Choroid plexus epithelial cell (primary cell): ENCODE measurements at regions not wholly inside any gene's neighbourhood (a gene's known extent, or its start where the extent isn't known, plus 50 kb on each side); places are given as distances from the start of the nearest gene placed in this dataset.

ENCODE experiments used
- DNase-seq: peaks from one replicate; pipeline ENCODE4 v3.0.0-alpha.2; 2010; ENCODE audit warnings: low read depth
- H3K4me3 ChIP-seq: 2 replicates; pipeline ENCODE4 v1.5.1; 2011; ENCODE audit warnings: low read depth, mild to moderate bottlenecking, control low read depth, low read length, moderate library complexity
- TF ChIP-seq, protein P1 (sequence below): conservative IDR thresholded peaks from 2 replicates; pipeline ENCODE4 v1.5.1; 2011; ENCODE audit warnings: low read depth, mild to moderate bottlenecking, control low read depth, inconsistent platforms, low read length, moderate library complexity

DNA sequence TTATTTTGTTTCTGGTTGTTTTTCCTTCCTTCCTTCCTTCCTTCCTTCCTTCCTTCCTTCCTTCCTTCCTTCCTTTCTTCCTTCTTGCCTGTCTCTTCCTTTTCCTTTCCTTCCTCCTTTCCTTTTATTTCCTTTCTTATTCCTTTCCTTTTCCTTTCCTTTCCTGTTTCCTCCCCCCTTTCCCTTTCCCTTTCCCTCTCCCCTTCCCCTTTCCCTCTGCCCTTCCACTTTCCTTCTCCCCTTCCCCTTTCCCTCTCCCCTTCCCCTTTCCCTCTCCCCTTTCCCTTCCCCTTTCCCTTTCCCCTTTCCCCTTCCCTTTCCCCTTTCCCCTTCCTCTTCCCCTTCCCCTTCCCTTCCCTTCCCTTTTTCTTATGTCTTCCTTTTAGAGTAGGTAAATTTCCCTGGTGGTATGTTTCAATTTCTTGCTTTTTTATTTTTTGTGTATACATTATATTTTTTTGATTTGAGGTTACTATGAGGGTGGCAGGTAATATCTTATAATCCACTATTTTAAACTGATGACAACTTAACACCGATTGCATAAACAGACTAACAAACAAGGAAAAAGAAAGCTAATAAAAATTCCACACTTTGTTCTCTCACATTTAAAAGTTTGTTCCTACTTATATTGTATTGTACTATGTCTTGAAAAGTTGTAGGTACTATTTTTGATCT, 311.0 kb upstream of the FSHR start:
- no peak for DNase-seq
- H3K4me3 ChIP-seq: no peak overlapping the region
- TF ChIP-seq, protein P1, sequence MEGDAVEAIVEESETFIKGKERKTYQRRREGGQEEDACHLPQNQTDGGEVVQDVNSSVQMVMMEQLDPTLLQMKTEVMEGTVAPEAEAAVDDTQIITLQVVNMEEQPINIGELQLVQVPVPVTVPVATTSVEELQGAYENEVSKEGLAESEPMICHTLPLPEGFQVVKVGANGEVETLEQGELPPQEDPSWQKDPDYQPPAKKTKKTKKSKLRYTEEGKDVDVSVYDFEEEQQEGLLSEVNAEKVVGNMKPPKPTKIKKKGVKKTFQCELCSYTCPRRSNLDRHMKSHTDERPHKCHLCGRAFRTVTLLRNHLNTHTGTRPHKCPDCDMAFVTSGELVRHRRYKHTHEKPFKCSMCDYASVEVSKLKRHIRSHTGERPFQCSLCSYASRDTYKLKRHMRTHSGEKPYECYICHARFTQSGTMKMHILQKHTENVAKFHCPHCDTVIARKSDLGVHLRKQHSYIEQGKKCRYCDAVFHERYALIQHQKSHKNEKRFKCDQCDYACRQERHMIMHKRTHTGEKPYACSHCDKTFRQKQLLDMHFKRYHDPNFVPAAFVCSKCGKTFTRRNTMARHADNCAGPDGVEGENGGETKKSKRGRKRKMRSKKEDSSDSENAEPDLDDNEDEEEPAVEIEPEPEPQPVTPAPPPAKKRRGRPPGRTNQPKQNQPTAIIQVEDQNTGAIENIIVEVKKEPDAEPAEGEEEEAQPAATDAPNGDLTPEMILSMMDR: no peak

DNA sequence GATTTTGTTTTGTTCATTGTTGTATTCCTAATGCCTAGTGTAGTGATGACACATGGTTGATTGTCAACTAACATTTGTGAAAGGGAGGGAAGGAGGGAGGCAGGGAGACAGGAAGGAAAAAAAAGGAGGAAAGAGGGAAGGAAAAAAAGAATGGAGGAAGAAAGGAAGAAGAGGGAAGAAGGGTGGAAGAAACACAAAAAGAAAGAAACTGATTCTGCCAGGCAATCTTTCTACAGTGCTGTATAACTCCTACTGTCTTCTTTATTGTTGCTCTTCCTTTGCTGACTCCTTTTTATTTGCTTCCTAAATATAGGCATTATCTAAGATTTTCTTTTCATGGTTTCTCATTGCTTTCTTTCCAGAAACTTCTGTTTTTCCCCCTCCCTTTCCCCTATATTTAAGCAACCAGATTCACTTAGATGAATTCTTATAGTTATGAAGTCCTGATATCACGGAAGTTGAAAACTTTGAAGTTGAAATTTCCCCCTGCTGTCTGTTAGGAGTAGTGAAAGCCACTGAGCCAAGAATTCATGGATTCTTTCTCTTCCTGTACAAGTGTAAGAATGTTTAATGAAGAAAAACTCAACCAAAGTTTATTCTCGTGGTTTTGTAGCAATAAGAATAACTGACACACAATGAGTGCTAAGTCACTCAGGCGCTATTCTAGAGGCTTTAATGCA, 305.1 kb upstream of the FSHR start:
- no peak for DNase-seq
- TF ChIP-seq, protein P1: no peak
- no peak overlapping the region for H3K4me3 ChIP-seq

DNA sequence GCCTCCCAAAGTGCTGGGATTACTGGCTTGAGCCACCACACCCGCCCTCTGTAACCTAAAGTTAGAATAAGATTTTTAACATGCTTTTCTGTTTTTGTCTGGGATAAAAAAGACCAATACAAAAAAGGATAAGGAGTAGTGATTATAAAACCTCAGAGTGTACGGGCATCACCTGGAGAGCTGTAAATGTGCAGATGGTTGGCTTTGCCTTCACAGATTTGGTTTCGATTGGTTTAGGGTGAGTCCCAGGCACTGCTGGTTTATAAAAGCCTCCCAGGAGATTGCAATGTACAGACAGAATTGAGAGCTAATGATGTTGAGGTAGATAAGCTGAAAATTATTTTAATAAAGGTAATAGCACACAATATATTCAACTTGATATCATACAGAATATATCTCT, 289.7 kb upstream of the FSHR start:
- no peak for DNase-seq
- H3K4me3 ChIP-seq: no peak overlapping the region
- TF ChIP-seq, protein P1: no peak

DNA sequence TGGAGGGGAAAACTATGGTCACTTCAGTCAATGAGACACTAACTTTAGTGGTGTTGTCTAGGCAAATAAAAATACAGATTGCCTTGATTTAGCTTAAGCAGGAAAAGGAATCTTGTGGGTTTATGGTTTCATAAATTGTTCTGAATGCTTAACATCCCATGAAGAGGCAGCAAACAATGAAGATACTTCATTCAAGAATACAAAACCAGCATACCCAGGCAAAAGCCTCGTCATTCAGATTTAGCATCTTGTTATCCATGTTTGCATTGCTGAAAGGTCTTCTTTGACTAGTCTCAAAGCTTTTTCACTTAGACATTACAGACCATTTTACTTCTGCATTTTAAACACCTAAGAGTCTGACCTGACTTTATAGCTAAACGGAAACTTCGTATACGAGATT, 272.7 kb upstream of the FSHR start:
- no peak overlapping the region for H3K4me3 ChIP-seq
- no peak for DNase-seq
- TF ChIP-seq, protein P1: no peak

DNA sequence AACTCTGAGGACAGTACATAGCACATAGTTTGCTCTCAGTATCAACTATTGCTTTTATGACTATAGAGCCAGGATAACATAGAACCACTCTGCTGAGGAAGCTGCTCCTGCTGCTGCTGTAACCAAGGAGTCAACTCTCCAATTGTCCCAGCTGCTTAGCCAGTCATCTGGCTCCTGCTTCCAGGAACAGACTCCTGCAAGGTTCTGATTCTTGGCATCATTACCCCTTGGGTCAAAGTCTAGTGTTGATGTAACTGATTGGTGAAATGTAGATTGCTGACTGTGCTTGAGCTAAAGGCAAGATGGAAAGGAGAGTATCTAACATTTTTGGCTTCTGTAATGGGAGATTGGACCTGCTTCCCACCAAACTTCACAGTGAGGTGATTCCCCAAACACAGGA, 261.9 kb upstream of the FSHR start:
- no peak for DNase-seq
- TF ChIP-seq, protein P1: no peak
- H3K4me3 ChIP-seq: no peak overlapping the region

DNA sequence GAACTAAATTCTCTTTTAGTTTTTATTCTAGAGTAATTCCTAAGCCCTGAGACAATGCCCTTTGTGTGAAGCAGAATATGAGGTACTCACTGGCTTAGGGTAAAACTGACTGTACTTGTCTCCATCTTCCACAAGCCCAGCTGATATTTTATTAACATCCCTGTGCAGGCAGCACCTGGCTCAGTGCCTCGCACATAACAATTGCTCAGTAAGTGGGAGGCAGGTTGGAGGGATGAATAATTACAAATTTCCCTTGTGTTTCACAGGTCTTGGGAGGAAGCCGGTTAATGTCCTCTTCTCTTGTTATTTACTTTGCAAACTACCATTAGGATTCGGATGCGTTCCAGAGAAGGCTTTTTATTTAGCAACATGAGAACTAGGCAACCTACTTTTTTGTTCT, 249.8 kb upstream of the FSHR start:
- TF ChIP-seq, protein P1: no peak
- H3K4me3 ChIP-seq: no peak overlapping the region
- DNase-seq: no peak

DNA sequence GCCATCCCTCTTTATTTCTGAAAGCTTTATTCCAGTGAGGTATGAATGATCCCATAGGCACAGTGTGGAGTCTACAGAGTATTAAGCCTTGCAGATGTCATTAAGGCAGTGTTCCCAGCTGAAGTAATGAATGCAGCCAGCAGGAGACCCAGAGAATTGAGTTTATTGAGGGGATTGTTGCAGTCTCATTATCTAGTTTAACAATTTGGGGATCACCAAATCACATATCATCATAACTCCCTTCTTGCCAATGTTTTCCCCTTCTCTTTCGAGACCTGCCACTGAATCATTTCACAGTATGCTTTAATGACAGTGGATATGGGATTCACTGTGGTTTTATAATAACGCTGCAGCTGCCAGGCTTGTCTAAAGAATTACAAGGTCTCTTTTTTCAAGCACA, 249.3 kb upstream of the FSHR start:
- H3K4me3 ChIP-seq: no peak overlapping the region
- DNase-seq: no peak
- TF ChIP-seq, protein P1: no peak
